GM21737 (cell line): ENCODE measurements at regions not wholly inside any gene's neighbourhood (a gene's known extent, or its start where the extent isn't known, plus 50 kb on each side); places are given as distances from the start of the nearest gene placed in this dataset.
"Not testable (repeated sequence)": the region's sequence is repeated elsewhere in the genome, so short reads cannot be mapped to it uniquely, and the experiment has no call there.

Source experiments
- ATAC-seq: cut with Tn5 transposase; IDR thresholded peaks from one replicate; pipeline ENCODE4 v1.9.1; 2021; ENCODE audit warnings: mild to moderate bottlenecking, moderate library complexity; ENCODE audit not compliant: unreplicated experiment

GRCh38 chr18:66011916-66012315 lies 261.1 kb downstream of the CDH7 start:
- ATAC-seq = no peak

- no peak for ATAC-seq
These were observed 255.2 kb downstream of the CDH7 start for GRCh38 chr18:66005831-66006588.

- ATAC-seq = not testable (repeated sequence)
These were observed 248.3 kb downstream of the CDH7 start for GRCh38 chr18:65998971-65999700.

GRCh38 chr18:65995206-65995605 lies 244.4 kb downstream of the CDH7 start:
- ATAC-seq = no peak

GRCh38 chr18:65994302-65994701 lies 243.5 kb downstream of the CDH7 start:
- no peak for ATAC-seq

- ATAC-seq = no peak
These were observed 240.3 kb downstream of the CDH7 start for GRCh38 chr18:65990944-65991708.

GRCh38 chr18:65990174-65990690 lies 239.4 kb downstream of the CDH7 start:
- no peak for ATAC-seq

GRCh38 chr18:65988972-65989371 lies 238.2 kb downstream of the CDH7 start:
- ATAC-seq = no peak

GRCh38 chr18:65988386-65988785 lies 237.6 kb downstream of the CDH7 start:
- ATAC-seq = no peak

- ATAC-seq = no peak
These were observed 232.9 kb downstream of the CDH7 start for GRCh38 chr18:65983750-65984149.

GRCh38 chr18:65975536-65975935 lies 224.7 kb downstream of the CDH7 start:
- ATAC-seq = no peak

GRCh38 chr18:65974758-65975157 lies 223.9 kb downstream of the CDH7 start:
- no peak for ATAC-seq

GRCh38 chr18:65968239-65969004 lies 217.6 kb downstream of the CDH7 start:
- no peak for ATAC-seq

GRCh38 chr18:65955747-65956146 lies 204.9 kb downstream of the CDH7 start:
- ATAC-seq = no peak

GRCh38 chr18:65954372-65954771 lies 203.6 kb downstream of the CDH7 start:
- ATAC-seq = no peak

GRCh38 chr18:65946777-65947176 lies 196.0 kb downstream of the CDH7 start:
- ATAC-seq = no peak

- no peak for ATAC-seq
These were observed 192.5 kb downstream of the CDH7 start for GRCh38 chr18:65943268-65943667.

- ATAC-seq = no peak
These were observed 192.0 kb downstream of the CDH7 start for GRCh38 chr18:65942854-65943253.

GRCh38 chr18:65942104-65942503 lies 191.3 kb downstream of the CDH7 start:
- ATAC-seq = no peak

GRCh38 chr18:65941482-65941881 lies 190.7 kb downstream of the CDH7 start:
- ATAC-seq = no peak
